GM12892 (cell line): ENCODE measurements at regions not wholly inside any gene's neighbourhood (a gene's known extent, or its start where the extent isn't known, plus 50 kb on each side); places are given as distances from the start of the nearest gene placed in this dataset.

ENCODE experiments used
- DNase-seq: peaks from one replicate; pipeline ENCODE4 v3.0.0; 2011; ENCODE audit not compliant: insufficient read length
- FAIRE-seq: peaks from 2 replicates; lab custom pipeline; 2011; peaks lifted over from hg19 to GRCh38; lab: Jason Lieb, UNC
- POLR2A ChIP-seq: IDR thresholded peaks from 2 replicates; pipeline ENCODE4 v1.6.1; 2011; ENCODE audit warnings: low read depth, low read length, control low read depth
- POLR2AphosphoS5 ChIP-seq: IDR thresholded peaks from 2 replicates; pipeline ENCODE4 v1.6.1; 2011; ENCODE audit warnings: low read depth, low read length, control low read depth
- TAF1 ChIP-seq: IDR thresholded peaks from 2 replicates; pipeline ENCODE4 v1.6.1; 2011; ENCODE audit warnings: low read depth, mild to moderate bottlenecking, control low read depth, low read length, borderline replicate concordance

DNA sequence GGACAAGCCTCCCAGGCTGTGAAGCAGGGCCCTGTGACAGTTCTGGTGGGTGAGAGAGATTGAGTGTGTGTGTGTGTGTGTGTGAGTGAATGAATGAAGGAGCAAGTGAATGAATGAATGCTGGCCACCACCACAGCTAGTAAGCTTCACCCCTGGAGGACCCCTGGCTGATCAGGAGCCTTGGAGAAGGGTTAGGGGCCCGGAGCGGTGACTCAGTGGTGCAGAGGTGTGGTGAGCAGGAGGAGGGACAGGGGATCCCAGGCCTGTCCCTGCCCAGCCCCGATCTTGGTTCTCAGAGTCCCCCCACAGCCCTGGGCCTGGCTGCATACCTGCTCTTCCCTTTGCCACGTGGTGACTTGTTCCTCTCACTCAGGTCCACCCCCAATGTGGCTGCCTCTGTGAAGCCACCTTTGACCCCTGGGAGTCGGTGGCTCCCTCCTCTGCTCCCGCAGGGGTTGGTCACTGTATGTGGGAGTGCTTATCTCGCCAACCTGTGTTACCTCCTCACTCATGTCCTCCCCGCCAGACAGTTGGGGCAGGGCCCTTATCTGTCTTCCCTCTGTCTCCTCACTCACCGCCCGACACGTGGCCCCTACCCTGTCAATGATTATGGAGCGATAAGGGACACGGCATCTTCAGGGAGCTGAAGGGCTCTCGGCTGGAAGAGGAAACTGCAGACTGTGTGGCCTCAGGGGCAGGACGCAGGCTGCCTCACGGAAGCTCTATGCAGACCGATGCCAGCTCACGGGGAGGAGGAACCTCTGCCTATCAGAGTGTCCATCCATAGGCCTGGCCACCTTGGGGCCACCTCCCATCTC, 99.9 kb upstream of the PITX1 start:
- FAIRE-seq (no peak), DNase-seq (no peak)

DNA sequence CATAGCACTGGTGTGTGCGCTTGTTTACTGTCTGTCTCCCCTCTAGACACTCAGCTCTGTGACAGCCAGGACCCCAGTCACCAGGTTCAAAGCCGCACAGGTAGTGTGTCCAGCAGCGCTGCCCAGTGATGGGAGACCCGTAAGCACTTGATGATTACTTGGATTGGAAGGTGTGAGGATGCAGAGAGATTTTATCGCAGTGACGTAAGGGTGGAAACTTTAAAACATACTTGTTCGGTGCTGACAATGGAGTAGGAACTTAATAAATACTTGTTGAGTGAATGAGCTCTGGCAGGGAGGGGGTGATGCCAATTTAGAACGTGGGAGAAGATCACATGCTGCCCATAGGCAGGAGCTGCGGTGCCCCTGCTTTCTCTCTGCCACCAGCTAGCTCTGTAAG, 99.2 kb upstream of the PITX1 start:
- FAIRE-seq, result no peak
- no peak for DNase-seq
- TF ChIP-seq POLR2AphosphoS5, result no peak
- TF ChIP-seq POLR2A, result no peak
- TF ChIP-seq TAF1, result no peak

More for the DNA sequence above, 99.9 kb upstream of the PITX1 start:
- no peak for TF ChIP-seq TAF1
- TF ChIP-seq POLR2AphosphoS5, result no peak
- TF ChIP-seq POLR2A, result no peak

DNA sequence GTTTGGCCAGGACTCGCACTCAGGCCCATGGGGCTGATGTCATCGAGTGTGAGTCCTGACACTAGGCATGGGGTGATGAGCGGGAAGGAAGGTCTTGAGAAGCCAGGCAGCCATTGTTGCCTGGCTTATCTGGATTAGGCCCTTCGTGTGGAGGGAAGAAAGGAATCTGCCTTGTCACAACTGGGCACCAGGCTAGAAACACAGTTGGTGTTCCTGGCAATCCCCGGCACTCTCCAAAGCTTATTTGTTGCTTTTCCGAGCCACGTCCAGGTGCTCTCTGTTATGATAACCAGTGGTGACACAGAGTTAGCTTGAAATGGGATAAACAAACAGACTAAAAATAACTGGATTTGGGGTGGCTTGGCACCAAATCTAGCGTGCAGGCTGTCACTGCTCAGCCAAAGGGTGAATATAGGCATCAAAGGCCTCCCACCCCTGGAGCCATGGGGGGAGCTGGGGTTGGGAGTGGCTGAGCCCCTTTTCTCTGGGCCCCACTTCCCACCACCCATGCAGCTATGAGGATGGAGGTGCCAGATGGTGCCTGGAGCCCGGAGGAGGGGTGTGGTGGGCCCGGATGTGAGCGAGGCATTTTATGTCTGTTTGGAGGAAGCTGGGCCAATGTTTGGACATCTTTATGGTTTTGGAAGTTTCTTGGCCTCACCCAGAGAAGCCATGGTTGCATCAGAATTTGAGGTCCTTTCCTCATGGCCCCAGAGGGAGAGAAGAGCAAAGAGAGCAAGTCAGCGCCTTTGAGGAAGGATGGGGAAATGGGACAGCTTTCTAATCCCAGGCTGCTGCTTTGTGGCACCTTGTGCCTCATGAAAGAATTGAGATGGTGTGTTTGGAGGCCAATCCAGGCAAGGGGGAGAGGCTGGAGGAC, 98.0 kb upstream of the PITX1 start:
- FAIRE-seq (no peak), DNase-seq (no peak)
- TF ChIP-seq POLR2AphosphoS5, result no peak
- TF ChIP-seq TAF1, result no peak
- no peak for TF ChIP-seq POLR2A

DNA sequence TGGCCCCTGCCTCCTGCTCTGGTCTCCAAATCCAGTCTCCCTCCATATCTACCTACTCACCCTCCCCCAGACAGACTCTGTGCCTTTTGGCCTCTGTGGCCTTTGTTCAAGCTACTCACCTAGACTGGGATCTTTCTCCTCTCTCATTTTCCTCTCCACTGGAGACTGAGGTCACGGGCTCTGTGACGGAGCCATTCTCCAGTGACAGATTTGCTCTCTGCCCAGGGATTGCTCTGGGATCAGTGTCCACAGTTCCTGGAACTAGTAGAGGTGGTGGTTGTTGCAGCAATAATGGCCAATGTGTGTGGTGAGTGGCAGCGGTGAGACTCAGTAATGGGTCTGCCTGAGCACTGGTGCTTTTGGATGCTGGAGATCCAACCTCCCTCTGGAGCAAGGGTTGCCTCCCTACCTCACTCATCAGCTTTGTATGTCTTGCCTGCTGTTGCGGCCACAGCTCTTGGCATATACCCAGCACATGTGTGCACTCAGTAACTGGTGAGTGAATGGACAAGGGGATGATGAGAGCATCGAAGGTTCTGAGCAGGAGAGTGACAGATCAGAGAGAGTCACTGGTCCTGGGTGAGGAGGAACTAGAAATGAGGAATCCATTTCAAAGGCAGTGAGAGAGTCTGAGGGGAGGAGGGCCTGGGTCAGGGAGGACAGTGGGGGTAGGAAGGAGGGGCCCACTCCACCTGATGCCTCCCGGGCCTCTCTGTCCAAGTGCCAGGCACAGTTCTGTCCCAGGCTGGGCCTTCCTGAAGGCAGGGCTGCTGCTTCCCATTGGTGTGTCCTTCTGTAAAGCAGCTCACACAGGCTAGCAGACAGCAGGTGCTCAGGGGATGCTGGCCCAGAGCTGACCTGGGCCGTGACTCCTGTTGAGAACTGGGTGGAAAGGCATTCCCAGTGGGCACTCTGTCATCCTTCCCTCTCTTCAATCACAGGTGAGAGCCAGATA, 96.5 kb upstream of the PITX1 start:
- no peak for FAIRE-seq
- no peak for DNase-seq
- TF ChIP-seq TAF1 (no peak), POLR2A (no peak), POLR2AphosphoS5 (no peak)

DNA sequence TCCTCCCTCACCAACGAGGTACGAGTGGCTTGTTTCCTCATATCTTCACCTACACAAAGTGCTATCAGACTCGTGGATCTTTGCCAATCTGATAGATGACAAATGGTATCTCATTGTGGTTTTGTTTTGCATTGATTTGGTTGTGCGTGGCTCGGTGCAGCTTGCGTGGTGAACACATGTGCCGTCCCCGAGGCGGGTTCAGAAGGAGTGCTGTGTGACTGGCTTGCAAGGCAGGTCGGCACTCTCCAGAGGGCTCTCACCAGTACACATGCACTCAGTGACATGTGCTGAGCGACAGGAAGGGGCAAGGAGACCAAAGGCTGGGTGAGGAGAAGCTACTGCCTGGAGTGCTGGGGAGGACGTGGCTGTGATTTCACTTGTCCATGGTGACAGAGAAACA, 95.3 kb upstream of the PITX1 start:
- no peak for TF ChIP-seq TAF1
- no peak for TF ChIP-seq POLR2AphosphoS5
- no peak for TF ChIP-seq POLR2A
- FAIRE-seq (no peak), DNase-seq (no peak)

DNA sequence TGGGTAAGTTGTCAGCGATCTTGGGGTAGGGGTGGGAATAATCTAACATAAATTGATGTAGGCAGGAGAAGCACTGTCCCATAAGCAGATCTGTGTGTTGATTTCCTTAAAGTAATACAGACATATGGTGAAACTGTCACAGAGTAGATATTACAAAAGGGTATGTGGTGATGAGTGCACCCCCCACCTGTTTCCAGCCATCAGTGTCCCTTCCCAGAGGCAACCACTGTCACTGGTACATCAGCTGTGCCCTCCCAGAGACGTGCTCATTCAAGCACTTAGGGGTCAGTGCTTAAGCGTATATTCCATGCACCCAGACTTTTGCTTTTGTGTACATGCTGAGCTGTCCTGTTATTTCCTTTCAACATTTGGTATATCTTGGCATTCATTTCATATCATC, 94.3 kb upstream of the PITX1 start:
- FAIRE-seq (no peak), DNase-seq (no peak)
- TF ChIP-seq TAF1, result no peak
- no peak for TF ChIP-seq POLR2AphosphoS5
- TF ChIP-seq POLR2A, result no peak

DNA sequence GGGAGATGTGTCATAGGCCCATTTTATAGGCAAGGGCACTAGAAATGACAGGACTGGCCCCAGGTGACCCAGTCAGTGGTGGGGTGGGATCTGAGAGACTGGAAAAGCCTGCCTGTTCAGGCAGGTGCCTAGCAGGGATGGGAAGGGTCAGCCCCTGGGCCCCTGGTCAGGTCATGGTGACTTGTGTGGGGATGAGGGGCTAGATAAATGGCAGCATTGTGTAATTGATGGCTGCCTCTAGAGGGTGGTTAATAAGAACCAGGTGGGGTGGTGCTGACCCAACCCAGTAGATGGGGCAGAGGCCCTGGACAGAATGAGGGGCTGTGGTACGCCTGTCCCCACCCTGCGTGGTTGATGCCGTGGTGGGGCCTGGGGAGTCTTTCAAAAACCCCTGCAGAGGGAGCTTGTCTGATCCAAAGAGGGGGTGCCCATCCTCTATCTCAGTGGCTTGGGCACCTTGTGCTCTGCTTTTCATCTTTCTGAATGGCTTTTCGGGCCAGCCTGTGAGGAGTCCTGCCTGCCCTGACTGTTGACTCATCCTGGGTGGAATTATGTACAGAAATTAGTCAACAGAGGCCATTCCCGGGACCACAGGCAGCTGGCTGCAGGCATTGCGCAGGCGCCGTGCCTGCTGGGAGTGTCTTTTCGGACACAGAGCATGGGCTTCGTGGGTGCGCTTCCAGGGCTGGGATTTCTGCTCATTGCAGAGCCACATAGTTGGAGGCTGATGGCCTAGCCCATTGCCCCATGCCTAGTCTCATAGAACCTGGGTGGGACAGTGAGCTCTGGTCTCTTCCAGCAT, 93.6 kb upstream of the PITX1 start:
- no peak for DNase-seq
- FAIRE-seq, result no peak
- TF ChIP-seq POLR2A (no peak), POLR2AphosphoS5 (no peak), TAF1 (no peak)

DNA sequence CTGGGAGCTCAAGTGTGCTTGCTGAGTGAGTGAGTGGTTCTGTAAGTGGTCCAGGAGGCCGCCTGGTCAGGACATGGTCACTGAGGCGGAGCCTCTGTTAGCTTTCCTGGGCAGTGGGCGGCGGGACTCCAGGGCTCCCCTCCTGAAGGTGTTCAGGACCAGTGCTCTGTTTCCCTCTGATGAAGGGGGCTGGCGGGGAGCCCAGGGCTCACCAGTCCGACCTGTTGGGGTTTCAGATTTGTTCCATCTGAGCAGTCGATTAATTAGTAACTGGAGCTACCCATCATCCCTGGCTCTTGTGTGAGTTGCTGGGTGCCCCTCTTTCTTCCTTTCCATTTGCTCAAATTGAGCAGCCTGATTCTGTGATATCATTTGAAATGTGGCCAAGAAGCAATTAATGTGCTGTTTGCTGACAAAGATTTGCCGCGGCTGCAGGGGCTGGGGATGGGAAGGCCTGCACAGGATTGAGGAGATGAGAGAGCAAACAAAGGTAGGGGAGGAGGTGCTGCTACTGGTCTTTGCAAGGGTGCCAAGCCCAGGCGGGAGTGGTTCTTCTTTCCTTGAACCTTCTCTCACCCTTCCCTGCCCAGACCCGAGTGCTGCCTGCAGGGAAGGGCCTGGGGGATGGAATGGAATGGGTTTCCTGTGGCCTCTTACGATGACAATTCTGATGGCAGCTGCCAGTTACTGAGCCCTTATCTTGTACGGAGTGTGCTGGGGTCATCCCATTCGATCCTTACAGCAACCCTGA, 92.8 kb upstream of the PITX1 start:
- no peak for DNase-seq
- no peak for FAIRE-seq
- no peak for TF ChIP-seq TAF1
- TF ChIP-seq POLR2A, result no peak
- TF ChIP-seq POLR2AphosphoS5, result no peak

DNA sequence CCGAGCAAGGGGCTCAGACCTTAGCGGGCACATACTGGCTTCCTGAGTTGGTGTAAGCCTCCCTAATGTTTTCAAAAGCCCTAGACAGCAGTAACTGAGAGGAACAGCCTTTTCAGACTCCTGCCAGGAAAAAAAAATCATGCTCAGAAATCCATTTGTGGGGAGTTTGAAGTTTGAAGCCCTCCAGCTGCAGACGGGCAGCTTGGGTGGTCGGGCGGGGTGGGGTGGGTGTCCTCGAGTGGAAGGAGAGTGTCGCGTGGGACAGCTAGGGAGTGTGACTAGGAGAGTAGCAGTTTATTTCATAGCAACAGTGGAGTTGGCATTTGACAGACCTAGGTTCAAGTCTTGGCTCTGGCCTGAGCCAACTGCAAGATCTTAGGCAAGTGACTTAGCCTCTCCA, 90.7 kb upstream of the PITX1 start:
- DNase-seq (no peak), FAIRE-seq (no peak)
- no peak for TF ChIP-seq TAF1
- no peak for TF ChIP-seq POLR2A

DNA sequence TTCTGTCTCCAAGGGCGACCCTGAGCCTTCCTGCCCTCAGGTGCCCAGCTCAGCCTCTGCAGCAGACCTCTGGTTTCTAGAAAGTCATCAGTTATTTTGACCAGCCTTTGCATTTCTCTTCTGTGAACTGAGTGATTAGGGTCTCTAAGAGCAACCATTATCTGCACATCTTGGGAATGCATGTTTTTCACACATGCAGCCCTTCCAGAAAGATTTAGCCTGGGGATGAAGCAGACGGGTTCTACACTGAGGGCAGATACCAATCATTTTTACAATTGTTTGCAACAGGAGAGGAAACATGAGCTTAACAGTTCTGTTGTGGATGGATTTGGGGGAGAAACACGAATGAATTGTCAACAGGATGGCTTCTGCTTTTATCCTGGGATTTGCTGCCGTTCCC, 90.1 kb upstream of the PITX1 start:
- no peak for FAIRE-seq
- DNase-seq, result no peak
- TF ChIP-seq TAF1 (no peak), POLR2A (no peak), POLR2AphosphoS5 (no peak)
